CD4-positive, CD25-positive, alpha-beta regulatory T cell (primary cell): ENCODE measurements at regions not wholly inside any gene's neighbourhood (a gene's known extent, or its start where the extent isn't known, plus 50 kb on each side); places are given as distances from the start of the nearest gene placed in this dataset.
A peak's percentile ranks its signal among the peaks of the same experiment; 100 is the strongest.

Experiments used
- ATAC-seq, 2 donors: fragments of 150-1000 bp; cut with Tn5 transposase; one replicate each; pipeline ENCODE4 v1.10.0; 2021; ENCODE audit warnings: low read depth in 2 of 2, moderate number of reproducible peaks in 2 of 2, moderate library complexity in 1 of 2
- DNase-seq, 3 donors: peaks; one replicate each; pipeline versions ENCODE4 v3.0.0 to v3.0.0-alpha.2; 2012 to 2022; ENCODE audit warnings: mixed read lengths in 1 of 3
- H3K27ac ChIP-seq: one replicate; pipeline ENCODE4 v1.7.0; 2013; ENCODE audit warnings: mild to moderate bottlenecking, low read length; ENCODE audit not compliant: insufficient read depth, poor library complexity, severe bottlenecking
- H3K27me3 ChIP-seq: one replicate; pipeline ENCODE4 v1.7.0; 2013; ENCODE audit warnings: low read length; ENCODE audit not compliant: control insufficient read depth, insufficient read depth
- H3K36me3 ChIP-seq: one replicate; pipeline ENCODE4 v1.7.0; 2013; ENCODE audit warnings: mild to moderate bottlenecking, low read length, moderate library complexity; ENCODE audit not compliant: control insufficient read depth, insufficient read depth
- H3K4me1 ChIP-seq: 2 replicates; pipeline ENCODE4 v1.7.0; 2013; ENCODE audit warnings: mild to moderate bottlenecking, low read length; ENCODE audit not compliant: insufficient read depth, control insufficient read depth, poor library complexity, severe bottlenecking
- H3K4me3 ChIP-seq: one replicate; pipeline ENCODE4 v1.7.0; 2013; ENCODE audit warnings: low read depth, mild to moderate bottlenecking, low read length, moderate library complexity
- H3K9me3 ChIP-seq, 2 experiments: 1 replicate in 1 of 2; 2 replicates in 1 of 2; pipeline ENCODE4 v1.7.0; 2013; ENCODE audit warnings: low read length in 2 of 2, mild to moderate bottlenecking in 1 of 2, moderate library complexity in 1 of 2; ENCODE audit not compliant: control insufficient read depth in 2 of 2
- H3K27ac Mint-ChIP-seq, 3 donors: one replicate each; pipeline ENCODE4 v1.8.0; 2020 to 2022; ENCODE audit warnings: mild to moderate bottlenecking in 3 of 3, mixed read lengths in 3 of 3, moderate library complexity in 2 of 3
- H3K27me3 Mint-ChIP-seq: one replicate; pipeline ENCODE4 v1.8.0; 2022; ENCODE audit warnings: mild to moderate bottlenecking, mixed read lengths
- H3K36me3 Mint-ChIP-seq: one replicate; pipeline ENCODE4 v1.8.0; 2020; ENCODE audit warnings: mixed read lengths
- H3K4me1 Mint-ChIP-seq, 4 donors: one replicate each; pipeline ENCODE4 v1.8.0; 2020 to 2022; ENCODE audit warnings: mixed read lengths in 4 of 4, mild to moderate bottlenecking in 1 of 4
- H3K4me3 Mint-ChIP-seq, 4 donors: one replicate each; pipeline ENCODE4 v1.8.0; 2020 to 2022; ENCODE audit warnings: mild to moderate bottlenecking in 4 of 4, mixed read lengths in 4 of 4, moderate library complexity in 3 of 4
- H3K9me3 Mint-ChIP-seq, 7 donors: one replicate each; pipeline ENCODE4 v1.8.0; 2020 to 2022; ENCODE audit warnings: mixed read lengths in 7 of 7, mild to moderate bottlenecking in 3 of 7, moderate library complexity in 2 of 7

DNA sequence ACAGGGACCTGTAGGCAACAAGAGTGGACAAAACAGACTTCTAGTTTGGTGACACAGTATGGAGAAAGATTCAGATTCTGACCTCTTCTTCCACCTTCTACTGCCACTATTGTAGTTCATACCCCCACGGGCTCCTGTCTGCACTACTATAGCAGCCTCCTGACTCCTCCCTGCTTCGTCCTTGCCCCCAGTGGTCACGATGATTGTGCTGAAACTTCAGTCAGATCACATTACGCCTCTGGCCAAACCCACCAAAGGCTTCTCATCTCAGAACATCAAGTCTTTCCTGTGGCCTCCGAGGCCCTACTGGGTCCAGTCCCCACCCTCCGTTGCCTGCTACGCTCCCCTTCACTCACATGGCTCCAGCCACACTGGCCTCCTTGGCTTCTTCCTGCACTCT lies 147.6 kb downstream of the CYP26B1 start:
- Mint-ChIP-seq H3K4me1 (no peaks in the 10 kb centered on the region), H3K9me3 (peaks cover 0 to 3% (median 0%) of the 10 kb centered on the region in 7 donors), H3K27me3 (peaks cover 5% of the 10 kb centered on the region), H3K4me3 (no peak overlapping the region), H3K36me3 (no peaks in the 10 kb centered on the region), H3K27ac (no peak overlapping the region)
- ATAC-seq (no peak), DNase-seq (no peak)
- H3K4me3 ChIP-seq, result no peak overlapping the region
- H3K4me1 ChIP-seq, result no peaks in the 10 kb centered on the region
- no peaks in the 10 kb centered on the region for H3K36me3 ChIP-seq
- H3K27me3 ChIP-seq, result no peaks in the 10 kb centered on the region
- no peaks in the 10 kb centered on the region for H3K9me3 ChIP-seq
- no peak overlapping the region for H3K27ac ChIP-seq

DNA sequence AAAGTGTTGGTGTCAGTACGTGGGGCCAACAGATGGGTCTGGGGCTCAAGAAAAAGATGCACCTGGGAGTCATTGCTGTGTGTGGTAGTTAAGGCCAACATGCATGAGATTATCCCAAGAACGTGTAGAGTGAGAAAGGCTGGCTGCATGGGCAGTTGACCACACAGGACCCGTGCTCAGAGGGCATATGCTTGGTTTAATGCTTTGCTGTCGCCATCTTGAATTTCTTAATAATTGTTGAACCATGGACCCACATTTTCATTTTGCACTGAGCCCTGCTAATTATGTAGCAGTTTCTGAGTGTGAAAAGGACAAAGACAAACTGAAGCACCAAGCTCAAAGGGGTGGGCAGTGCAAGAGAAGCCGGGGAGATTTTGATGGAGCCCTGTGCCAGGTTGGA lies 148.1 kb downstream of the CYP26B1 start:
- no peaks in the 10 kb centered on the region for H3K9me3 ChIP-seq
- H3K4me1 ChIP-seq, result no peaks in the 10 kb centered on the region
- H3K9me3 Mint-ChIP-seq, result peaks cover 0 to 3% (median 0%) of the 10 kb centered on the region in 7 donors
- H3K36me3 Mint-ChIP-seq, result no peaks in the 10 kb centered on the region
- H3K27me3 ChIP-seq, result no peaks in the 10 kb centered on the region
- H3K27ac ChIP-seq, result no peak overlapping the region
- ATAC-seq (no peak), DNase-seq (no peak)
- H3K4me1 Mint-ChIP-seq, result no peaks in the 10 kb centered on the region
- no peak overlapping the region for H3K4me3 ChIP-seq
- no peaks in the 10 kb centered on the region for H3K36me3 ChIP-seq
- H3K27ac Mint-ChIP-seq, result no peak overlapping the region
- H3K27me3 Mint-ChIP-seq, result peaks cover 5% of the 10 kb centered on the region
- no peak overlapping the region for H3K4me3 Mint-ChIP-seq

DNA sequence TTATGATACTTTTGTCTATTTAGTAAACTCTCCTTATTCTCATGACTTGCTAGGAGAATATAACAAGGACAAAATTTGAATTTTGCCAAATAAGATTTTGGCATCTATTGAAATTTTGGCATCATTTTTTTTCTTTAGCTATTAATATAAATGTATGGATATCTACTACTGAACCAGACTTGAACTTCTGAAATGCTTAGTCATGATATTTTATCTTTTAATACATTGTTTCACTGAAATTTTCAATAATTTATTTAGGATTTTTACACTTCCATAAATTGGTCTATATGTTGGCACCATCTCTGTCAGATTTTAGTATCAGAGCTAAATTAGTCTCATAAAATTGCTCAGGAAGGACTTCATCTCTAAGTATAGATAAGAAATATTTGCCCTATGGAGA lies 149.8 kb downstream of the CYP26B1 start:
- no peak overlapping the region for H3K27ac Mint-ChIP-seq
- no peaks in the 10 kb centered on the region for H3K27me3 ChIP-seq
- H3K4me1 Mint-ChIP-seq, result no peaks in the 10 kb centered on the region
- H3K27ac ChIP-seq, result no peak overlapping the region
- no peak for ATAC-seq
- no peaks in the 10 kb centered on the region for H3K9me3 ChIP-seq
- H3K4me3 Mint-ChIP-seq, result no peak overlapping the region
- H3K4me3 ChIP-seq, result no peak overlapping the region
- H3K36me3 Mint-ChIP-seq, result no peaks in the 10 kb centered on the region
- no peaks in the 10 kb centered on the region for H3K36me3 ChIP-seq
- H3K27me3 Mint-ChIP-seq, result peaks cover 5% of the 10 kb centered on the region
- peaks cover 0 to 3% (median 0%) of the 10 kb centered on the region in 7 donors for H3K9me3 Mint-ChIP-seq
- DNase-seq, result no peak
- no peaks in the 10 kb centered on the region for H3K4me1 ChIP-seq

- no peaks in the 10 kb centered on the region for H3K4me1 ChIP-seq
- no peak overlapping the region for H3K4me3 ChIP-seq
- no peak overlapping the region for H3K27ac Mint-ChIP-seq
- H3K9me3 Mint-ChIP-seq, result peaks cover 0 to 3% (median 0%) of the 10 kb centered on the region in 7 donors
- DNase-seq, result no peak
- H3K27ac ChIP-seq, result no peak overlapping the region
- no peaks in the 10 kb centered on the region for H3K4me1 Mint-ChIP-seq
- no peak overlapping the region for H3K4me3 Mint-ChIP-seq
- H3K27me3 ChIP-seq, result no peaks in the 10 kb centered on the region
- no peaks in the 10 kb centered on the region for H3K36me3 Mint-ChIP-seq
- H3K27me3 Mint-ChIP-seq, result peaks cover 5% of the 10 kb centered on the region
- no peak for ATAC-seq
- no peaks in the 10 kb centered on the region for H3K36me3 ChIP-seq
- H3K9me3 ChIP-seq, result no peaks in the 10 kb centered on the region
Measured at GRCh38 chr2:71995067-71995665, 152.5 kb downstream of the CYP26B1 start.

DNA sequence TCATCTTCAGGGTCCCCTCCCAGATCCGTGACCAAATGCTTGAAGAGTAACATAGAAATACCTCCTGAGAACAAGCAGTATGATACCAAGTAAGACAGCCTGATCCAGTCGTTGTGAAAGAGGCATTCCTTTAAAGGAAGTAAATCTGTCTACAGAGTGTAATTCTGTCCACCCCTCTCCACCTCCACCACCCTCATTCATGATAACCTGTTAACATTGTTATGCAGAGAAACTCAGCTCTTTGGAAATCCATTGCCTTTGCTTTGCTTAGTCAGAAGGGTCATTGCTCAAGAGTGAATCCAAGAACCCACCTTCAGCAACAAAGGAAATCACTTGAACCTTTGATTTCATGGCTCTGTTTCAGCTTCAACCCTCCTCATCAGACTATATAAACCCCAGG lies 155.6 kb downstream of the CYP26B1 start:
- Mint-ChIP-seq H3K36me3 (no peaks in the 10 kb centered on the region), H3K27ac (peak overlapping the region in 1 of 3 donors; percentile 86), H3K4me3 (no peak overlapping the region), H3K9me3 (peaks cover 0 to 2% (median 0%) of the 10 kb centered on the region in 7 donors), H3K27me3 (peaks cover 5% of the 10 kb centered on the region), H3K4me1 (no peaks in the 10 kb centered on the region)
- Histone ChIP-seq H3K36me3 (no peaks in the 10 kb centered on the region), H3K27ac (no peak overlapping the region), H3K9me3 (no peaks in the 10 kb centered on the region), H3K4me3 (no peak overlapping the region), H3K27me3 (no peaks in the 10 kb centered on the region), H3K4me1 (no peaks in the 10 kb centered on the region)
- no peak for ATAC-seq
- DNase-seq, result no peak

- ATAC-seq, result no peak
- Mint-ChIP-seq H3K36me3 (no peaks in the 10 kb centered on the region), H3K4me3 (no peak overlapping the region), H3K9me3 (peaks cover 0 to 2% (median 0%) of the 10 kb centered on the region in 7 donors), H3K4me1 (no peaks in the 10 kb centered on the region), H3K27me3 (peaks cover 5% of the 10 kb centered on the region), H3K27ac (no peak overlapping the region)
- H3K27ac ChIP-seq, result no peak overlapping the region
- no peaks in the 10 kb centered on the region for H3K27me3 ChIP-seq
- H3K4me1 ChIP-seq, result no peaks in the 10 kb centered on the region
- no peaks in the 10 kb centered on the region for H3K9me3 ChIP-seq
- H3K4me3 ChIP-seq, result no peak overlapping the region
- DNase-seq, result no peak
- no peaks in the 10 kb centered on the region for H3K36me3 ChIP-seq
Measured at GRCh38 chr2:71991397-71991796, 156.3 kb downstream of the CYP26B1 start.

GRCh38 chr2:71990826-71991225 lies 156.8 kb downstream of the CYP26B1 start:
- H3K4me1 ChIP-seq, result no peaks in the 10 kb centered on the region
- DNase-seq (no peak), ATAC-seq (no peak)
- Mint-ChIP-seq H3K36me3 (no peaks in the 10 kb centered on the region), H3K27me3 (peaks cover under 1% of the 10 kb centered on the region), H3K4me3 (no peak overlapping the region), H3K9me3 (peaks cover 0 to 2% (median 0%) of the 10 kb centered on the region in 7 donors), H3K27ac (no peak overlapping the region), H3K4me1 (no peaks in the 10 kb centered on the region)
- H3K9me3 ChIP-seq, result no peaks in the 10 kb centered on the region
- H3K36me3 ChIP-seq, result no peaks in the 10 kb centered on the region
- no peak overlapping the region for H3K4me3 ChIP-seq
- H3K27me3 ChIP-seq, result no peaks in the 10 kb centered on the region
- H3K27ac ChIP-seq, result no peak overlapping the region

- ATAC-seq (no peak), DNase-seq (no peak)
- Mint-ChIP-seq H3K36me3 (no peaks in the 10 kb centered on the region), H3K27ac (no peak overlapping the region), H3K4me1 (no peaks in the 10 kb centered on the region), H3K9me3 (peaks cover 0 to 3% (median 0%) of the 10 kb centered on the region in 7 donors), H3K4me3 (no peak overlapping the region), H3K27me3 (no peaks in the 10 kb centered on the region)
- Histone ChIP-seq H3K27ac (no peak overlapping the region), H3K9me3 (no peaks in the 10 kb centered on the region), H3K4me3 (no peak overlapping the region), H3K36me3 (no peaks in the 10 kb centered on the region), H3K4me1 (no peaks in the 10 kb centered on the region), H3K27me3 (no peaks in the 10 kb centered on the region)
Measured at GRCh38 chr2:71990122-71990521, 157.5 kb downstream of the CYP26B1 start.
